HEK293 (cell line): ENCODE measurements at regions not wholly inside any gene's neighbourhood (a gene's known extent, or its start where the extent isn't known, plus 50 kb on each side); places are given as distances from the start of the nearest gene placed in this dataset.

ENCODE experiments used
- ATF2 ChIP-seq: fragments of 450-650 bp; formaldehyde crosslinking; IDR thresholded peaks from 2 replicates; pipeline ENCODE4 v1.5.1; 2016; ENCODE audit warnings: missing biosample characterization, missing genetic modification characterization, low read depth
- FEZF1 ChIP-seq: fragments of 450-650 bp; formaldehyde crosslinking; IDR thresholded peaks from 2 replicates; pipeline ENCODE4 v1.5.1; 2016; ENCODE audit warnings: missing biosample characterization, missing genetic modification characterization
- GLIS2 ChIP-seq: fragments of 450-650 bp; formaldehyde crosslinking; IDR thresholded peaks from 2 replicates; pipeline ENCODE4 v1.5.1; 2016; ENCODE audit warnings: missing biosample characterization, missing genetic modification characterization
- INSM2 ChIP-seq: fragments of 450-650 bp; formaldehyde crosslinking; IDR thresholded peaks from 2 replicates; pipeline ENCODE4 v1.5.1; 2016; ENCODE audit warnings: missing biosample characterization, missing genetic modification characterization
- OVOL3 ChIP-seq: fragments of 450-650 bp; formaldehyde crosslinking; IDR thresholded peaks from 2 replicates; pipeline ENCODE4 v1.5.1; 2016; ENCODE audit warnings: missing biosample characterization, missing genetic modification characterization
- TCF7L2 ChIP-seq: IDR thresholded peaks from 2 replicates; pipeline ENCODE4 v1.6.1; 2011; ENCODE audit warnings: low read depth, mild to moderate bottlenecking, inconsistent platforms, low read length, moderate library complexity, borderline replicate concordance
- TRIM28 ChIP-seq: IDR thresholded peaks from 2 replicates; pipeline ENCODE4 v1.6.1; 2011; ENCODE audit warnings: low read length, control low read depth, borderline replicate concordance
- YY2 ChIP-seq: fragments of 450-650 bp; formaldehyde crosslinking; IDR thresholded peaks from 2 replicates; pipeline ENCODE4 v1.5.1; 2016; ENCODE audit warnings: missing biosample characterization, missing genetic modification characterization
- ZBTB6 ChIP-seq: fragments of 450-650 bp; formaldehyde crosslinking; IDR thresholded peaks from 2 replicates; pipeline ENCODE4 v1.5.1; 2017; ENCODE audit warnings: missing biosample characterization, missing genetic modification characterization
- ZBTB8A ChIP-seq: fragments of 450-650 bp; formaldehyde crosslinking; IDR thresholded peaks from 2 replicates; pipeline ENCODE4 v1.5.1; 2016; ENCODE audit warnings: missing biosample characterization, missing genetic modification characterization
- ZNF157 ChIP-seq: fragments of 450-650 bp; formaldehyde crosslinking; IDR thresholded peaks from 2 replicates; pipeline ENCODE4 v1.5.1; 2016; ENCODE audit warnings: missing biosample characterization, missing genetic modification characterization
- ZNF169 ChIP-seq: fragments of 450-650 bp; formaldehyde crosslinking; IDR thresholded peaks from 2 replicates; pipeline ENCODE4 v1.5.1; 2016; ENCODE audit warnings: missing biosample characterization, missing genetic modification characterization
- ZNF19 ChIP-seq: fragments of 450-650 bp; formaldehyde crosslinking; IDR thresholded peaks from 2 replicates; pipeline ENCODE4; 2016; ENCODE audit warnings: missing biosample characterization, missing genetic modification characterization, low read depth
- ZNF23 ChIP-seq: fragments of 450-650 bp; formaldehyde crosslinking; IDR thresholded peaks from 2 replicates; pipeline ENCODE4 v1.5.1; 2016; ENCODE audit warnings: missing biosample characterization, missing genetic modification characterization, borderline replicate concordance
- ZNF292 ChIP-seq: fragments of 450-650 bp; formaldehyde crosslinking; IDR thresholded peaks from 2 replicates; pipeline ENCODE4 v1.5.1; 2016; ENCODE audit warnings: low read depth, missing biosample characterization, missing genetic modification characterization, borderline replicate concordance
- ZNF366 ChIP-seq: fragments of 450-650 bp; formaldehyde crosslinking; conservative IDR thresholded peaks from 2 replicates; pipeline ENCODE4 v1.5.1; 2016; ENCODE audit warnings: missing biosample characterization, missing genetic modification characterization
- ZNF555 ChIP-seq: fragments of 450-650 bp; formaldehyde crosslinking; conservative IDR thresholded peaks from 2 replicates; pipeline ENCODE4 v1.5.1; 2017; ENCODE audit warnings: missing biosample characterization, mild to moderate bottlenecking, missing genetic modification characterization, inconsistent platforms
- ZNF580 ChIP-seq: fragments of 450-650 bp; formaldehyde crosslinking; IDR thresholded peaks from 2 replicates; pipeline ENCODE4 v1.5.1; 2016; ENCODE audit warnings: missing biosample characterization, missing genetic modification characterization
- ZNF596 ChIP-seq: fragments of 450-650 bp; IDR thresholded peaks from 2 replicates; pipeline ENCODE4 v1.5.0; 2018; ENCODE audit warnings: missing biosample characterization, mild to moderate bottlenecking, missing genetic modification characterization, moderate library complexity
- ZNF629 ChIP-seq: fragments of 450-650 bp; formaldehyde crosslinking; IDR thresholded peaks from 2 replicates; pipeline ENCODE4 v1.5.1; 2017; ENCODE audit warnings: missing biosample characterization, missing genetic modification characterization
- ZNF843 ChIP-seq: fragments of 450-650 bp; formaldehyde crosslinking; IDR thresholded peaks from 2 replicates; pipeline ENCODE4 v1.5.1; 2016; ENCODE audit warnings: missing biosample characterization, missing genetic modification characterization
- ZSCAN16 ChIP-seq: fragments of 450-650 bp; formaldehyde crosslinking; IDR thresholded peaks from 2 replicates; pipeline ENCODE4 v1.5.1; 2016; ENCODE audit warnings: missing biosample characterization, missing genetic modification characterization
- ZSCAN30 ChIP-seq: fragments of 450-650 bp; IDR thresholded peaks from 2 replicates; pipeline ENCODE4 v1.5.1; 2018; ENCODE audit warnings: missing biosample characterization, mild to moderate bottlenecking, missing genetic modification characterization, moderate library complexity
- TF ChIP-seq, protein P1 (sequence below): fragments of 450-650 bp; formaldehyde crosslinking; IDR thresholded peaks from 2 replicates; pipeline ENCODE4 v1.5.1; 2016; ENCODE audit warnings: missing biosample characterization, missing genetic modification characterization, borderline replicate concordance
- TF ChIP-seq, protein P2 (sequence below): fragments of 450-650 bp; formaldehyde crosslinking; IDR thresholded peaks from 2 replicates; pipeline ENCODE4 v1.5.1; 2016; ENCODE audit warnings: missing biosample characterization, missing genetic modification characterization

- peak; percentile 78 for TF ChIP-seq TRIM28
- TF ChIP-seq ZNF23 (tag by site-specific recombination) = no peak
- TF ChIP-seq TCF7L2 = peak; percentile 81; the same call in 1 of the 2 replicates
- no peak for TF ChIP-seq INSM2
- TF ChIP-seq ZNF843 (tag by site-specific recombination) = peak; percentile 85
- no peak for TF ChIP-seq ZNF292 (tag by site-specific recombination)
- no peak for TF ChIP-seq ZSCAN30 (tag by site-specific recombination)
- TF ChIP-seq, protein P1, sequence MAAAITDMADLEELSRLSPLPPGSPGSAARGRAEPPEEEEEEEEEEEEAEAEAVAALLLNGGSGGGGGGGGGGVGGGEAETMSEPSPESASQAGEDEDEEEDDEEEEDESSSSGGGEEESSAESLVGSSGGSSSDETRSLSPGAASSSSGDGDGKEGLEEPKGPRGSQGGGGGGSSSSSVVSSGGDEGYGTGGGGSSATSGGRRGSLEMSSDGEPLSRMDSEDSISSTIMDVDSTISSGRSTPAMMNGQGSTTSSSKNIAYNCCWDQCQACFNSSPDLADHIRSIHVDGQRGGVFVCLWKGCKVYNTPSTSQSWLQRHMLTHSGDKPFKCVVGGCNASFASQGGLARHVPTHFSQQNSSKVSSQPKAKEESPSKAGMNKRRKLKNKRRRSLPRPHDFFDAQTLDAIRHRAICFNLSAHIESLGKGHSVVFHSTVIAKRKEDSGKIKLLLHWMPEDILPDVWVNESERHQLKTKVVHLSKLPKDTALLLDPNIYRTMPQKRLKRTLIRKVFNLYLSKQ (tag by site-specific recombination) = no peak
- TF ChIP-seq, protein P2, sequence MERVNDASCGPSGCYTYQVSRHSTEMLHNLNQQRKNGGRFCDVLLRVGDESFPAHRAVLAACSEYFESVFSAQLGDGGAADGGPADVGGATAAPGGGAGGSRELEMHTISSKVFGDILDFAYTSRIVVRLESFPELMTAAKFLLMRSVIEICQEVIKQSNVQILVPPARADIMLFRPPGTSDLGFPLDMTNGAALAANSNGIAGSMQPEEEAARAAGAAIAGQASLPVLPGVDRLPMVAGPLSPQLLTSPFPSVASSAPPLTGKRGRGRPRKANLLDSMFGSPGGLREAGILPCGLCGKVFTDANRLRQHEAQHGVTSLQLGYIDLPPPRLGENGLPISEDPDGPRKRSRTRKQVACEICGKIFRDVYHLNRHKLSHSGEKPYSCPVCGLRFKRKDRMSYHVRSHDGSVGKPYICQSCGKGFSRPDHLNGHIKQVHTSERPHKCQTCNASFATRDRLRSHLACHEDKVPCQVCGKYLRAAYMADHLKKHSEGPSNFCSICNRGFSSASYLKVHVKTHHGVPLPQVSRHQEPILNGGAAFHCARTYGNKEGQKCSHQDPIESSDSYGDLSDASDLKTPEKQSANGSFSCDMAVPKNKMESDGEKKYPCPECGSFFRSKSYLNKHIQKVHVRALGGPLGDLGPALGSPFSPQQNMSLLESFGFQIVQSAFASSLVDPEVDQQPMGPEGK (tag by site-specific recombination) = no peak
- no peak for TF ChIP-seq GLIS2 (tag by site-specific recombination)
- no peak for TF ChIP-seq ZBTB8A (tag by site-specific recombination)
- TF ChIP-seq ZNF629 (tag by site-specific recombination) = no peak
- TF ChIP-seq ZNF366 (tag by site-specific recombination) = no peak
- peak; percentile 90 for TF ChIP-seq FEZF1 (tag by site-specific recombination)
- TF ChIP-seq ZNF596 (tag by site-specific recombination) = 0 out of 2 replicates have a peak, but pooled peaks have one; percentile 8
- TF ChIP-seq YY2 (tag by site-specific recombination) = no peak
- no peak for TF ChIP-seq ZNF157 (tag by site-specific recombination)
- TF ChIP-seq ATF2 (tag by site-specific recombination) = no peak
- no peak for TF ChIP-seq ZNF555
- TF ChIP-seq ZNF19 (tag by site-specific recombination) = no peak
- no peak for TF ChIP-seq ZBTB6 (tag by site-specific recombination)
- TF ChIP-seq ZSCAN16 (tag by site-specific recombination) = peak; percentile 74; the same call in 1 of the 2 replicates
- no peak for TF ChIP-seq ZNF169
- TF ChIP-seq ZNF580 (tag by site-specific recombination) = peak; percentile 25; the same call in 1 of the 2 replicates
- 0 out of 2 replicates have a peak, but pooled peaks have one; percentile 49 for TF ChIP-seq OVOL3
These were observed 324.8 kb upstream of the MAP3K7 start (continued) for GRCh38 chr6:90911642-90912041.
